ENCODE measurements at regions not wholly inside any gene's neighbourhood (a gene's known extent, or its start where the extent isn't known, plus 50 kb on each side); places are given as distances from the start of the nearest gene placed in this dataset.

DNA sequence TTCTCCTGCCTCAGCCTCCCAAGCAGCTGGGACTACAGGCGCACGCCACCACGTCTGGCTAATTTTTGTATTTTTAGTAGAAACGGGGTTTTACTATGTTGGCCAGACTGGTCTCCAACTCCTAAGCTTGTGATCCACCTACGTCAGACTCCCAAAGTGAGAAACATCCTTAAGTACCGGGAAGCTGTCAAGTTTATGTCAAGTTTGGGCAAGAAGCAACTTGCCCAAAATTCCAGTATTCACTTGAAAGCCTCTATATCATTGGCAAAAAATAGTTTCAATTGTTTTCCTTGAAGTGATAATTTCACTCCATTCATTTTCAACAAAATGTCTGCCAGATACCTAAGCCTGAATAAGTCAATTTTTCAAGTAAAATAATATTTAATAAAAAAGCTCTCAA is 370.0 kb downstream of the FBXO8 start:
- TF ChIP-seq CTCF (IDR thresholded peaks at IDR 0.05) (no peak), EZH2 (IDR thresholded peaks at IDR 0.05) (no peak)
